HCT116 (cell line): ENCODE measurements at regions not wholly inside any gene's neighbourhood (a gene's known extent, or its start where the extent isn't known, plus 50 kb on each side); places are given as distances from the start of the nearest gene placed in this dataset.

Experiments used
- ATAC-seq: fragments of 200-7000 bp; cut with Tn5 transposase; 2 replicates; pipeline ENCODE4 v1.9.1; 2020; ENCODE audit warnings: mild to moderate bottlenecking, moderate library complexity
- BruUV-seq: library from RNA; stranded (reverse); fragments of 400-500 nt; replicated peaks from 2 replicates; lab custom pipeline; 2021; lab: Mats Ljungman, UMichigan
- CTCF ChIA-PET: fragments of 300-600 bp; sonication (Branson Sonifier 250); formaldehyde crosslinking; loops from one replicate; lab custom pipeline; 2021; ENCODE audit warnings: antibody characterized with exemption; lab: Charles Lee
- POLR2A ChIA-PET: fragments of 300-600, 350-600 bp; sonication (Branson Sonifier 250); formaldehyde crosslinking; loops from one replicate; lab custom pipeline; 2021; ENCODE audit warnings: antibody characterized with exemption; lab: Charles Lee
- RAD21 ChIA-PET, 2 experiments: fragments of 300-600 bp; sonication (Branson Sonifier 250); formaldehyde crosslinking; loops; one replicate each; lab custom pipeline; 2023; ENCODE audit warnings: low total read pairs in 2 of 2; ENCODE audit not compliant: uncharacterized antibody in 2 of 2, unreplicated experiment in 2 of 2, low non-redundant PET in 1 of 2; lab: Charles Lee
- DNase-seq: peaks from one replicate; pipeline ENCODE4 v3.0.0-alpha.2; 2010; ENCODE audit warnings: low read depth, low spot score
- H2AFZ ChIP-seq: fragments of 200-600 bp; shearing (Covaris generic), sonication (generic); 2 replicates; pipeline ENCODE4 v1.6.1; 2017; ENCODE audit warnings: low read depth, mixed run types, mixed read lengths, antibody characterized with exemption, low read length; ENCODE audit not compliant: poor library complexity, severe bottlenecking
- H3K27ac ChIP-seq: 2 replicates; pipeline ENCODE4 v1.5.1; 2012; ENCODE audit warnings: low read depth, low read length
- H3K27me3 ChIP-seq: fragments of 200-600 bp; sonication (generic); 2 replicates; pipeline ENCODE4 v1.6.1; 2016; ENCODE audit warnings: mixed run types, low read length, mixed read lengths; ENCODE audit not compliant: insufficient read depth
- H3K36me3 ChIP-seq, 2 experiments: fragments of 200-500 bp in 1 of 2; fragments of 200-600 bp in 1 of 2; sonication (Bioruptor generic) in 1 of 2; sonication (generic) in 1 of 2; 2 replicates each; pipeline versions ENCODE4 v1.5.1 to v1.6.1; 2014 to 2016; ENCODE audit warnings: low read length in 2 of 2, inconsistent platforms in 1 of 2, mixed read lengths in 1 of 2, mixed run types in 1 of 2; ENCODE audit not compliant: insufficient read depth in 2 of 2, control insufficient read depth in 1 of 2
- H3K4me1 ChIP-seq, 2 experiments: fragments of 200-600 bp in 1 of 2; sonication (generic) in 1 of 2; 2 replicates each; pipeline versions ENCODE4 v1.5.1 to v1.6.1; 2012 to 2017; ENCODE audit warnings: low read length in 2 of 2, inconsistent platforms in 1 of 2, mild to moderate bottlenecking in 1 of 2, mixed read lengths in 1 of 2, mixed run types in 1 of 2, moderate library complexity in 1 of 2; ENCODE audit not compliant: insufficient read depth in 2 of 2, control insufficient read depth in 1 of 2
- H3K4me2 ChIP-seq: fragments of 200-600 bp; sonication (generic); 2 replicates; pipeline ENCODE4 v1.6.1; 2017; ENCODE audit warnings: mixed run types, low read length, mixed read lengths
- H3K4me3 ChIP-seq, 2 experiments: fragments of 200-600 bp in 1 of 2; sonication (generic) in 1 of 2; replicated peaks in 1 of 2; 2 replicates each; pipeline ENCODE4 v1.5.1; 2011 to 2016; ENCODE audit warnings: low read length in 2 of 2, control low read depth in 1 of 2, low read depth in 1 of 2, mild to moderate bottlenecking in 1 of 2, mixed read lengths in 1 of 2, mixed run types in 1 of 2
- H3K79me2 ChIP-seq: fragments of 200-600 bp; sonication (generic); 2 replicates; pipeline ENCODE4 v1.6.1; 2017; ENCODE audit warnings: mild to moderate bottlenecking, mixed run types, low read length, moderate library complexity, mixed read lengths; ENCODE audit not compliant: insufficient read depth
- H3K9ac ChIP-seq: fragments of 200-600 bp; sonication (generic); 2 replicates; pipeline ENCODE4 v1.6.1; 2016; ENCODE audit warnings: low read length, mixed read lengths
- H3K9me2 ChIP-seq: fragments of 200-600 bp; sonication (generic), shearing (Covaris generic); 2 replicates; pipeline ENCODE4 v1.6.1; 2017; ENCODE audit warnings: mixed run types, mild to moderate bottlenecking, moderate library complexity; ENCODE audit not compliant: insufficient read depth
- H3K9me3 ChIP-seq, 2 experiments: fragments of 200-500 bp in 1 of 2; fragments of 200-600 bp in 1 of 2; sonication (Bioruptor generic) in 1 of 2; sonication (generic) in 1 of 2; 2 replicates each; pipeline ENCODE4 v1.6.1; 2014 to 2017; ENCODE audit warnings: low read length in 2 of 2, mixed read lengths in 2 of 2, inconsistent platforms in 1 of 2, low read depth in 1 of 2, mild to moderate bottlenecking in 1 of 2, mixed run types in 1 of 2, moderate library complexity in 1 of 2; ENCODE audit not compliant: control insufficient read depth in 1 of 2, insufficient read depth in 1 of 2
- H4K20me1 ChIP-seq: fragments of 200-600 bp; sonication (generic), shearing (Covaris generic); 2 replicates; pipeline ENCODE4 v1.6.1; 2017; ENCODE audit warnings: mixed run types, mild to moderate bottlenecking, moderate library complexity; ENCODE audit not compliant: insufficient read depth
- ATF3 ChIP-seq: IDR thresholded peaks from 2 replicates; pipeline ENCODE4 v1.6.1; 2012
- CBX3 ChIP-seq: IDR thresholded peaks from 2 replicates; pipeline ENCODE4 v1.6.1; 2012; ENCODE audit warnings: low read depth
- CTCF ChIP-seq, 3 experiments: fragments of 200-600 bp in 1 of 3; sonication (generic) in 1 of 3; IDR thresholded peaks in 2 of 3; conservative IDR thresholded peaks in 1 of 3; 2 replicates each; pipeline ENCODE4 v1.5.1; 2012 to 2017; ENCODE audit warnings: low read depth in 2 of 3, low read length in 2 of 3, antibody characterized with exemption in 1 of 3, borderline replicate concordance in 1 of 3, control low read depth in 1 of 3, mild to moderate bottlenecking in 1 of 3, mixed read lengths in 1 of 3, mixed run types in 1 of 3, moderate library complexity in 1 of 3; ENCODE audit not compliant: insufficient read depth in 1 of 3
- EGR1 ChIP-seq: IDR thresholded peaks from 2 replicates; pipeline ENCODE4 v1.6.1; 2012; ENCODE audit warnings: low read depth
- EZH2 ChIP-seq: fragments of 200-600 bp; sonication (generic); IDR thresholded peaks from 2 replicates; pipeline ENCODE4 v1.6.1; 2017; ENCODE audit warnings: antibody characterized with exemption, mixed run types
- EZH2phosphoT487 ChIP-seq: fragments of 200-600 bp; IDR thresholded peaks from 2 replicates; pipeline ENCODE4 v1.6.1; 2018; ENCODE audit warnings: antibody characterized with exemption, borderline replicate concordance
- JUND ChIP-seq: IDR thresholded peaks from 2 replicates; pipeline ENCODE4 v1.6.1; 2012
- MAX ChIP-seq: IDR thresholded peaks from 2 replicates; pipeline ENCODE4 v1.6.1; 2012
- POLR2A ChIP-seq: IDR thresholded peaks from 2 replicates; pipeline ENCODE4 v1.7.0; 2011; ENCODE audit warnings: borderline replicate concordance; ENCODE audit not compliant: insufficient read depth, insufficient read length; ENCODE audit errors: extremely low read depth
- POLR2AphosphoS5 ChIP-seq: IDR thresholded peaks from 2 replicates; pipeline ENCODE4 v1.6.1; 2011; ENCODE audit warnings: mild to moderate bottlenecking, low read depth, low read length, moderate library complexity
- RAD21 ChIP-seq: IDR thresholded peaks from 2 replicates; pipeline ENCODE4 v1.6.1; 2012; ENCODE audit warnings: low read depth, mild to moderate bottlenecking
- SIN3A ChIP-seq: IDR thresholded peaks from 2 replicates; pipeline ENCODE4 v1.6.1; 2012; ENCODE audit warnings: low read depth
- SP1 ChIP-seq: IDR thresholded peaks from 2 replicates; pipeline ENCODE4 v1.6.1; 2012; ENCODE audit warnings: low read depth
- SRF ChIP-seq: IDR thresholded peaks from 2 replicates; pipeline ENCODE4 v1.6.1; 2012; ENCODE audit warnings: low read depth
- TCF7L2 ChIP-seq: IDR thresholded peaks from 2 replicates; pipeline ENCODE4 v1.7.0; 2011; ENCODE audit warnings: borderline replicate concordance, inconsistent platforms; ENCODE audit not compliant: insufficient read depth, insufficient read length; ENCODE audit errors: extremely low read depth
- YY1 ChIP-seq: IDR thresholded peaks from 2 replicates; pipeline ENCODE4 v1.6.1; 2011; ENCODE audit warnings: low read length, low read depth, moderate library complexity, mild to moderate bottlenecking; ENCODE audit not compliant: insufficient replicate concordance; ENCODE audit errors: extremely low read depth
- ZBTB33 ChIP-seq: IDR thresholded peaks from 2 replicates; pipeline ENCODE4 v1.6.1; 2011; ENCODE audit warnings: mild to moderate bottlenecking, low read length, moderate library complexity; ENCODE audit not compliant: insufficient replicate concordance; ENCODE audit errors: extremely low read depth
- ZFX ChIP-seq: fragments of 450-650 bp; IDR thresholded peaks from 2 replicates; pipeline ENCODE4 v1.6.1; 2017
- ZNF274 ChIP-seq: fragments of 200-500 bp; sonication (Bioruptor generic); IDR thresholded peaks from 2 replicates; pipeline ENCODE4 v1.6.1; 2014; ENCODE audit warnings: mild to moderate bottlenecking, low read depth, low read length, inconsistent platforms
- intact Hi-C: fragments of 100-400 bp; cut with micrococcal nuclease; formaldehyde crosslinking; loops from 2 replicates; pipeline ENCODE4 v1.10.0; 2022

- no peak overlapping the region for H3K9ac ChIP-seq
- H3K36me3 ChIP-seq = no peaks in the 10 kb centered on the region
- no peaks in the 10 kb centered on the region for H3K27me3 ChIP-seq
- no peak overlapping the region for H3K4me3 ChIP-seq
- ChIA-PET CTCF (no interaction called here), POLR2A (no interaction called here), RAD21 (no interaction called here)
- no peak overlapping the region for H3K4me2 ChIP-seq
- TF ChIP-seq POLR2A (no peak), EGR1 (no peak), RAD21 (no peak), SRF (no peak), SIN3A (no peak), EZH2phosphoT487 (no peak), ZNF274 (no peak), POLR2AphosphoS5 (no peak), ZFX (no peak), ZBTB33 (no peak), YY1 (no peak), JUND (no peak), MAX (no peak), TCF7L2 (no peak), CBX3 (no peak), ATF3 (no peak), EZH2 (no peak), CTCF (IDR thresholded peaks at IDR 0.05 in 2 of 3, conservative IDR thresholded peaks at IDR 0.05 in 1 of 3; ENCODE audit: borderline replicate concordance in 1 of 3, insufficient read depth in 1 of 3, low read depth in 2 of 3, low read length in 2 of 3) (no peak), SP1 (no peak)
- BruUV-seq = no TSS peak
- intact Hi-C loops = no loop called here
- no peaks in the 10 kb centered on the region for H3K9me3 ChIP-seq
- no peak for DNase-seq
- no peak overlapping the region for H2AFZ ChIP-seq
- H3K79me2 ChIP-seq = no peaks in the 10 kb centered on the region
- H3K27ac ChIP-seq = no peak overlapping the region
- H4K20me1 ChIP-seq = no peaks in the 10 kb centered on the region
- ATAC-seq = no peak
- no peaks in the 10 kb centered on the region for H3K4me1 ChIP-seq
- H3K9me2 ChIP-seq = no peaks in the 10 kb centered on the region
Measured at GRCh38 chr6:4426968-4427367, 291.6 kb upstream of the ECI2 start.
